GM18498 (cell line): ENCODE measurements at regions not wholly inside any gene's neighbourhood (a gene's known extent, or its start where the extent isn't known, plus 50 kb on each side); places are given as distances from the start of the nearest gene placed in this dataset.

Experiments used
- ATAC-seq: cut with Tn5 transposase; IDR thresholded peaks from one replicate; pipeline ENCODE4 v1.9.1; 2021; ENCODE audit warnings: mild to moderate bottlenecking, moderate library complexity; ENCODE audit not compliant: unreplicated experiment

DNA sequence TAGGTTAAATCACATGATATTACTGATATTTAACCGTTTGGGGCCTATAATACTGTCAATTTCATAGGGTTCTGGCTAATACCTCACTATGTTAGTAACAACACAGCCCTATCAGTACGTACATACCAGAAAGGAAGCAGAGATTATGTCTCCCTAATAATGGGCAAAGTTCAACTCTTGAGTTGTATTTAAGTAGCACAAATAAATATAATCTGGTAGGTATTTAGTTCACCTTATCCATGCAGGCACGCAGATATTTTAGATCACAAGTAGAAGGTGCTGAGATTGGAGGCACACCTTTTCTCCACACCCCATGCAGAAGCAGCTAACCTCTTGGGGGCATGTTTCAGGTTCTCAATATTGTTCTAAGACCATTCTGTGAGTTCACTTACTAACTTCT lies 118.9 kb downstream of the IRS1 start:
- ATAC-seq, result no peak

DNA sequence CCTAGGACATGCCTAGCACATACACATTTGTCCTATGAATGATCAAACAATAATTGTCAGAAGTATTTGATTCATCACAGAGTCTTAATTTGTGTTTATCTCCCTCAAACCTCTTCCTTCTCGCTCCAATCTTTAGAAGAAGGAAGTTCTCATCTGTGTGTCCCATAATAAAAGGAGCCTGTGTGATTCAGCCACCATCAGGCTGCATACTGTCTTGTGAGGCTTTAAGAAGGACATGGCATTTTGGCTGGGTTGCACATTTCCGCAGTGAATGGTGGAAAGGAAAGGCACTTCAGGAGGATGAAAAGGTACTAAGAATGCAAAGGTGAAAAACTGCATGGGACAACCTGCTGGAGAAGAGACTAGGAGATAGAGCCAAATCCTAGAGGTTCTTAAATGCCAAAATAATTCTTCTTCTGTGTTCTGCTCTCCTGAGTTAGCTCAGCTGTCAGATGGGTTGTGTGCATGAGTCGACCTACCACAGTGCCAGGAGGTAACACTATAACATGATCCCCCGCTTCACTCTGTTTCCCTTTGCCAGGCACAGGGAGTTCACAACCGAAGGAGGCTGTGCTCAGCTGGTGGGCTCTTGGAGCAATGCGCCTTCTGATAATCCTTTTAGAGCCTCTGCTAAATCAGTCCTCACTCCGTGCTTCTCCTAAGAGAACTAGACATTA lies 120.1 kb downstream of the IRS1 start:
- ATAC-seq, result no peak

DNA sequence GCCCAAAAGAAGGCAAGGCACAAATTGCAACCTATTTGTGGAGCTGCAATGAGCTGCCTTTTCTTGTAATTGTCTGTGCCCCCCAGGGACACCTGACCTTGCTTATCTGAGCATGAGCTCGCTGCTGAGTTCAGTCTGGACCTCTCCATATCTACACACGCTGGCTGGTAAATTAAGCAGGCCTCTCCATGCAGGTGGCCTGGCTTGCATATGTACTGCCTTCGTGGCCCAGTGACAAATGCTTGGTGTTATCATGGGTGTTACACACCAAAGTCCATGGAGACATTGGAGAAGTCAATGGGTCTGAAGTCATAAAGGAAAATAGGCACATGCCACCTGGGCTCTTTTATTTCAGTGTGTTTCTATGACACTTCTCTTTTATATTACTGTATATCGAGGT lies 121.2 kb downstream of the IRS1 start:
- no peak for ATAC-seq

DNA sequence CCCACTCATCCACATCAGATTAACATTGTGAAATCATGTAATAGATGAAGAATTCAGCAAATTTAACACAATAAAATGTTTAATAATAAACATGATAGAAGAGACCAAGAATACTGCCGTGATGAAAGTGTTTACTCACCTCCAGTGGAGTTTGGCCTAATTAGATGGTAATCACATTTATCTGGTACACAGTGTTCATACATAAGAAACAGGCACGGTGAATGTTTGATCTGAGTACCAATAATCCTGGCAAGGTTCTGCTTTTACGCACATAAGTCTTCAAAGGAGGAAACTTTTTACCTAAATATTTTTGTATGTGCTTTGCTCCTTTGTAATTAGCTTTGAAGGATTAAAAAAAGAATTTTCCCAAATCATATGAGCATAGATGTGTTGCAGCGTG lies 122.5 kb downstream of the IRS1 start:
- no peak for ATAC-seq

DNA sequence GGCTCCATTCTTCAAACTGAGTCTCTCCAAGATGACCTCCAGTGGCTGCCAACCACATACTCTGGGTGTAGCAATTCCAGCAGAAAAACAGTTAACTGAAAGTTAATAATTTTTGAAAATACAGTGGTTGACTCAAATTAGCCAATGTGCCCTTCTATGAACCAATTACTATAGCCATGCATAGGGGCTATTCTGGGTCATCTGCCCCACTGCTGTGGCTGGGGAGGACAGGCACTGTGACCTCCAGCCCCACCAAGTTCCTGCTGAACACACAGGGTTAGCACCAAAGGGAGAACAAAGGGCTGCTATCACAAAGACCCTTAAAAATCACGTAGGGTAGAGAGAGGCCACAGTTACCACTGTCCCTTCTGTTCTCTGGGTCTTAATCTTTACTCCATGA lies 123.0 kb downstream of the IRS1 start:
- ATAC-seq, result no peak

DNA sequence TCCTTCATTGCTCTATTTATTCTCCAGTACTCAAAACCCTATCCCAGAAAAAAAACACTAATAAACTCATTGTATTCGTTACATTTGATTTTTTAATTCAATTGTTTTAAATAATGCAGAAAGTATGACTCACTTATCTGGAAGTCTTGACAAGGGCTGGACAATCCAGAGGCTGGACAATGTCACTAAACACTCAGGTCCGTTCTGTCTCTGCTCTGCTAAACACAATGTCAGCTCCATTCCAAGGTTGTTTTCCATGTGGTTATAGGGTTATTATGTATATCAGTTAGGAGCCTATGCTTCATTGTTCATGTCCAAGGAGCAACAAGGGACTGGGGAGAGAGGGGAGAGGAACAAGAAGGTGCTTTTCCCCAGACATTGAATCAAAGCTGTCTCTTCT lies 125.5 kb downstream of the IRS1 start:
- no peak for ATAC-seq

DNA sequence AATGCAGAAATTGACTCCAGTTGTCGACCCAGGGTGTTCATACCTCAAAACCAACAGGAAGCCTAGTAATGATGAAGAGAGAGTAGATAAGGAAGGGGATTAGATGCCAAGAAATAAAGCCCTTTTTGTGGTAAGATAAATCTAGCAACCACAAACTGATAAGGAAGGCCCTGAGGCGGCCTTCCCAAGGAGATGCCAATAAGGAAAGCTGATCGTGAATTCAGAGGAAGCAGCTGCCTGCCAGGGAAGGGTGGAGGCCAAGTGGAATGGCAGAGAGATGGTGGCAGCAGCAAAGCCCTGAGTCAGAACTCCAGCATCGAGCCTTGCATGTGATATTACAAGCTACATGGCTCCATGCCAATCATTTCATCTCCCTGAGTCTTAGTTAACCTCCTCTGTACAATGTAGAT lies 126.3 kb downstream of the IRS1 start:
- no peak for ATAC-seq

DNA sequence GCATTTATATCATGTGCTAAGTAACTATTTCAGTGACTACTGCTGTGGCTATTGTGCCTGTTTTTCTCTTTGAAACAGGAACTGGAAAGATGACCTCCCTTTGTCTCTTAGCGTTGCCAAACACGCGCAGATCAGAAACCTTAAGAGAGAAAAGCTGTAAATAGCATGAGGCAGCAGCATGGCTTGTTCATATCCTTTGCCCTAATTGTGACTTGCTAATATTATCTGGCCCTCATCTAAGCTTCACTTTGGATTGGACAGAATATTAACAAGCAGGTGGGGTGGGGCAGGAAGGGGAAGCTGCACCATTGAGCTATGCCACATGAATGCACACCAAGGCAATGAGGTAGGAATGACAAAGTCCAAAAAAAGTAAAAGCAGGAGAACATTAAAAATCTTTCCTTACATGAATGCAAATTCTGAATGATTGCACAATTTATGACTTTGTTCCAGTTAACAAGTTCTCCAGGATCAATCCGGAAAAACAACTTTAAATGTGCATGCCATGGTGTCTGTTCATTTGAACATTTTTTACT lies 128.4 kb downstream of the IRS1 start:
- no peak for ATAC-seq

DNA sequence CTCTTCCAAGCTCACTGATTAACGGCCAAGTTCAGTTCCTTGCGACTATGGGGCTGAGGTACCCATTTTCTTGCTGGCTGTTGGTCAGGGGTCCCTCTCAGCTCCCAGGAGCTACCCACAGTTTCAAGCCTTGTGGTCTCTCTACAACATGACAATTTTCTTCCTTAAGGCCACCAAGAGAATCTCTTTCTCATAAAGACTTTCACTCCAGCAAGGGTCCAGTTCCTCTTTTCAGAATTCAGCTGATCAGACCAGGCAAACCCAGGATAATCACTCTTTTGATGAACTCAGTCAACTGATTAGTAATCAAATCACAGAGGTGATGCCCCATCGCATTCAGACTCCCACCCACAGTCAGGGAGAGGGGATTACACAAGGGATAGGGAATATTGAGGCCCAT lies 129.7 kb downstream of the IRS1 start:
- peak; percentile 88 for ATAC-seq

DNA sequence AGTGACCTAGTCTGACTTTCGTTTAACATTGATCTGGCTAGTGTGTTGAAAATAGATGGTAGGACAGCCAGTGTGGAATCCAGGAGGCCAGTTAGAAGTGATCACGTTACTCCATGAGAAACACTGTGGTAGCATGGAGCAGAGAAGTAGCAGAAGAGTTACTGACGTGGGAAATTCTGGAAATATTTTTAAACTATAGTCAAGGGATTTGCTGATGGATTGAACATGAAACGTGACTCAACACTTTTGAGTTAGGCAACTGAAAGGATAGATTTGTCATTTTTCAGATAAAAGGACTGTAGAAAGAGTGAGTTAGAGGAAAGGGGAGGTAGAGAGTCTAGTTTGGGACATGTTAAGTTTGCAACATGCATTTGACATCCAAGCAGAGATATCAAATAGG lies 130.4 kb downstream of the IRS1 start:
- ATAC-seq, result no peak

DNA sequence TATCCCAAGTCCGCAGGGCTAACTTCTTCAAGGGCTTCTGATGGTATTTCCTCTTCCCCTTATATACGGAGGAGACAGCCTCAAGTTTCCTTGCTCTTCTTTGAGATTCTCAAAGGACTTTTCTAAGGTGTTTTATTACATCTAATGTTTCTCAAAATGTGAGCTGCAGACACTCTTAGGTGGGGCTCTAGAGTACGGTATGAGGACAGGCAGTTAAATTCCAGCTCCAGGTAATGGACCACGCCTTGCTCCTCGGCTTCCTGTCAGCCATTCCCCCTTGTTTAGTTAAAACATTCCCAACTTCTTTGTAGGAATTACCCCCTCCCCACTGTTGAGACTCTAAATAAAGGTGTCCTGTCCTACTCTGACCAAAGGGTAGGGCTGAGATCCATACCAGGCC lies 131.9 kb downstream of the IRS1 start:
- ATAC-seq, result no peak

DNA sequence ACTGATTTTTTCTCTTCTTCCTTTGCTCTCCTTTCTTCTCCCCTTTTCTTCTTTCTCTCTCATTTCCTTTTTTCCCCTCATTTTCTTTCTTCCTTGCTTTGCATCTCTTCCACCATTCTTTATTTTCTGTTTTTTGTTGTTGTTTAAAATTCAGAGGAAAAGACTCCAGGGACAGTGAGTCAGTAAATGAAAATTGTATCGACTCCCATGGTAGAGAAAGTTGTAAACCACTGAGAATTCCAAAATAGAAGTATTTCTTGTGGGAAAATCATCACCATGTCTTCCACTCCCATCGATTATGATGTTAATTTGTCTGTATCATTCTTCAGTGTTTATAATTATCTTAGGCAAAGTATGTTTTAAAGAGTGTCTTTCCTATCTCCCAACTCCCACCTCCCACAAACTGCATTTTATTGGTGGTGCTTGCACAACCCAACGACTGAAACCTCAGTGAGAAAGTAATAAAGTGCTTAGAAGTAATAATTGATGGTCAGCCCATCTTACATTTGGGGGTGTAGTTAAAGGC lies 134.3 kb downstream of the IRS1 start:
- no peak for ATAC-seq

DNA sequence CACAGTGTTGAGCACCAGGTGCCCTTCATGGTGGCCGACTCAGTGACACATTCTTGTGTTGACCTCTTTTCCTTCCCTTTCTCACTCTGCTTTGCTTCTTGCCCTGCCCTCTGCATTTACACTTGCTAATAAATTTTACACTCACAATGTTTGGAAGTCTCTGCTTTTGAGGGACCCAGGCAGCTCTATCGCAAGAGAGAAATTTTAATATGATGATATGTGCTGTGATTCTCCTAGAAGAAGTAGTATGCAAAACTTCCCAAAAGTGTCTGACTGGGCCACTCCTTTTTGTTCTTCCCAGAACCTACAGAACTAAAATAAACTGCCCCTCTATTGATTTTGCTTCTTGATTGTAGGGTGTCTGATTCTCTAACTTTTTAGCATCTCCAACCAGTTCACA lies 135.0 kb downstream of the IRS1 start:
- no peak for ATAC-seq

DNA sequence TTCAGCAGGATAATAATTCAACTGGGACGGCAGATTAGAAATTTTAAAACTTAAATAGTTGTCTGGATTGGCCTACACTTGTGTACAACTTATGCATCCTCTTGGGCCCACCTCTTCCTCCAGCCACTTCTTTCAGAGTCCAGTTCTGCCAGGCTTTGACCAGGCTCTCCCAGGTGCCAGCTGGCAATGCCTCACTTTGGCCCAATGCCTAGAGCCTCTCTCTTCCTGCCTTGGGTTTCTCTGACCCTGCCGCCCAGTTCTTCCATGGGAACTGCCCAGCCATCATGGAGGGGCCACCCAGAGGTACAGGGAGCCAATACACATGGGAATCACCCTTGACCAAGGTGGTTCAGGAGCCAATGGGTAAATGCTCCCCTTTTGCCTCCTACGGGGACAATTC lies 135.5 kb downstream of the IRS1 start:
- no peak for ATAC-seq

DNA sequence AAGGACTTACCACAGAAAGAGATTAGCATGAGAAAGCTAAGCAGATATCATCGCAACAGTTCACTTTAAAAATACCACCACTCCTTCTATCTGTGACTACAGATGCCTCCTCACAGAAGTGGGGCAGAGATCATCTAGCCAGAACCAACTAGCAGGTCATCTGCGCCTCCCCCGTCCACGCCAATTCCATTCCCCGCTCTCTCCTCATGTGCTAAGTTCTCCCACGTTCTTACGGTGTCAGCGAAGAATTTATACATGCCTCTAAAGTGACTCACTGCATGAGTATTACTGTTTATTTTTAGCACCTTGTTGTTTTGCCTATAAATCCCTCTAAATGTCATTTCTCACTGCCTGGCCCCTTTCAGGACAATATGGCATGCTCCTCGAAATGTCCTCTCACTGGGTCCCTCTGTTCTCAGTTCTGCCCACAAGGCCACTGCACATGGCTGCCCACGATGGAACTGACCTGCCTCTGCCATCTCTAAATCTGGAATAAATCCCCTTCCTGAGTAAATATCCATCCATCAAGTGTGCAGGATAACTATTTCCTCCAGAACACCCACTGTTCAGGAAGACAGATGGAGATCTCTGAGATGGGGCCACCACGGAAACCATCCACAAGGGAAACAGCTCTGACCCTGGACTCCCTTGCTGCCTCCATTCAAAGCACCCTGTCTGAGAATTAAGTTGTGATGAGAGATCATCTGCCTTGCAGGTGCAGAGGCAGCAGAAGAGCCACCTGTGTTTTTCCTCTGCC lies 137.7 kb downstream of the IRS1 start:
- ATAC-seq, result no peak

DNA sequence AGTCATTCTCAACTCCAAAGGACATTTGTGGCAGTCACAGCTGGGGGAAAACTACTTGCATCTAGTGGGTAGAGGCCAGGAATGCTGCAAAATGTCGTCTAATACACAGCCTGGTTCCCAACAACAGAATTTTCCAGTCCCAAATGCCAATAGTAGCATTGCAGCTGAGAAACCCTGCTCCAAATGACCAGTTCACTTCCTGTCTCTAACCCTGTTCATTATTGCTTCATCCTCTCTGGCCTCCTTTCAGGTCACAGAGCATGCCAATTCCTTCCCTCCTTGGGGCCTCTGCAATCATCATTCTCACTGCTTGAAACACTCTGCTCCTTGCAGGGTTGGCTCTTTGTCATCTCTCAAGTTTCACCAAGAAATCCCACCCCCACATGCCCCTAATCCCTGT lies 139.1 kb downstream of the IRS1 start:
- no peak for ATAC-seq

DNA sequence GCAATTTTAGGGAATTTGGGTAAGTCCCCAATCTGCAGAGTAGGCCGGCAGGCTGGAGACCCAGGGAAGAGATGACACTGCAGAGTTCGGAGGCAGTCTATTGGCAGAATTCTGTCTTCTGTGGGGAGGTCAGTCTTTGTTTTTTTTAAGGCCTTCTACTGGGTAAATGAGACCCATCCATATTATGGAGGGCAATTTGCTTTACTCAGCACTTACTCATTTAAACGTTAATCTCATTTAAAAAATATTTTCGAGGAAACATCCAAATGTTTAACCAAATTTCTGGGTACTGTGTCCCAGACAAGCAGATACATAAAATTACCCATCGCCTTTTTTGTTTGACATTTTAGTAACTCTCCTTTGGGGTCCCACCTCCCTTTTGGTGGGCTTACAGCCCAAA lies 139.5 kb downstream of the IRS1 start:
- ATAC-seq, result no peak

DNA sequence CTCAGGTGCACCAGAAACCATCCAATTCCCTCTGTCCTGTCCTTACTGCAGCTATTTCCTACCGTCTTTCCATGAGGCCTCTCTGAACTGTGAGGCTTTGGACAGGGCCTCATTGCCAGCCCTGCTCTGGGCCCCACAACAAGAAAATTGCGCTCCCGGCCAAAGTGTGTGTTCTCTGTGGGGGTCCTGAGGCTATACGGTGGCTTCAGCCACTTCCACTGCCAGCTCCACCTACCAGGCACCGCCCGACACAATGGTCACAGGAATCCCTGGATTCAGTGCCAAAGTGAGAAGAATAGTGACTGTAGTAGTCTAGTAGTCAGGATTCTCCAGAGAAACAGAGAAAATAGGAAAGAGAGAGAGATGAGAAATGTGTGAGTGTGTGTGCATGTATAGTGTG lies 140.2 kb downstream of the IRS1 start:
- ATAC-seq, result no peak

DNA sequence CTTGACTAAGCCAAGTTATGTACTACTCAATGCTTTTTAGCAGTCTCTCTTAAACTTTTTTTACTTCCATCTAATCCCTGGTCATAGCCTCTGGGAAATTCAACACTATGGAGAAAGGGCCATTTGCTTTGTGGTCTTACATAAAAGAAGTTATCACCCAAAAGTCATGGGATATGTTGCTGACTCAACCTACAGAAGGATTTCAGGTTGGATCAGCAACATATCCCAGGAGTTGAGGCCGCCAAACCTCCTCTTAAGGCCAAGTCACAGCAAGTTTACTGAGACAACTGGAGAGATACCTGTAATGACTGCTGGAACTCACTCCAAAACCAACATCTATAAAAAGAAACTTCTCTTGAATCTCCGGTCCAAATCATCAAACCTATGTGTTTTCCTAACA lies 141.1 kb downstream of the IRS1 start:
- no peak for ATAC-seq

DNA sequence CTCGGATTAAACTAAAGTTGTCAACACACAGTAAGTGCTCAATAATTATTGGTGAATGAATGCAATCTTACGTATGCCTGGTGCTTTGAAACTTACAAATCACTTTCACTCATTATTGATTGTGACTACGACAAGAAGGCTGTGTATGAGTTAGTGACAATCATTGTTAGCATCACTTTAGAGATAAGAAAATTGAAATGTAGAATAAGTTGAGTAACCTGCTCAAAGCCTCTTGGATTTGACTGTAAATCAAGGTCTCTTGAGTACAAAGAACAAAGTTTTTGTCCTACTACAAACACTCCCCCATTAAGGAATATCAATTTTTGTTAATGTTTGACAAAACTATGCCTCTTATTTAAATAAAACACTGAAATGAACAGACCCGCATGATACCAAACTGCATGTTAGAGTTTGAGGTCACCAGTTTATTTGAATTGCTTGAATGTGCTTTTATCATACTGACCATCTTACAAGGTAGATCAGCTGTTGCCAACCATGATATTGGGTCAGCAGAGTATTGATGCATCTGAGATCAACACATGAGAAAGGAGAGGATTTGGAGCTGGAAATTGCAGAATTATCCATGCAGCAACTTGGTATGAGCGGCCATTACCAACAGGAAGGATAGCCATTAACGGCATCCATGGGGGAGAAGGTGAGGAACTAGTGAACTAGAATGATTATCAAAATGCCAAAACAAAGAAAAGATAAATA lies 142.1 kb downstream of the IRS1 start:
- ATAC-seq, result no peak

DNA sequence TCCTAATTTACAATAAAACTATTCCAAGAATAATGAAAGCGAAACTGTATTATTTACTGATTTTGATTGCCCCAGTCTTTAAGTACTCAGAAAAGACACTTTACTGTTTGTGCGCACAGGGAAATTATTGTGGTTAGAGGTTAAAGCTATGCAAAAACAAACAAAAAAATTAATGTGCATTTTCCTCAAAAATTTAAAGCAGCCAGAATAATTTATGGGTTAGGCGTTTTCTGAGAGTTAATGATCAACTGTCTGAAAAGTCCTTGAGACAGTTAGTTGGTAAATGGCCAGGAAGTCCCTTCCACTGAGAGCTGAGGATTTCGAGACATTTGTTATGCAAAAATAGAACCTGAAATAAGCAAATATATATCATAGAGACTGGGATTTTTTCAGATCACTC lies 143.3 kb downstream of the IRS1 start:
- no peak for ATAC-seq

DNA sequence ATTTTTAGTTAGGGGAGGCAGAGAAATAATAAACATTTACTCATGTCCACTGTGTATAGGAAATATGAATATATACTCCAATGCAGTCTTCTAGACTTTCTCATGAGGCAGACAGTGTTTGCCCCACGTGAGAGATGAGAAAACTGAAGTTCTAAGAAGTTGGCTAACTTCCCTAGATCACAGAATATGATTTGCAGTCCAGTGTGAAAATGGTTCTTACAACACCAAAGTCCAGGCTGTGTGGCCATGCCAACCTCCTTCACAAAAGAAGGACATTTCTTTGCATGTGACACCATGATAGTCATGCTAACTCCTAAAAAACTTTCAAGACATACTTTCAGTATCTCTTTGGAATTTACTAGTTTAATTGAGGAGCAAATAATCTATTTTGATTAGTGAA lies 143.7 kb downstream of the IRS1 start:
- ATAC-seq, result no peak
